WERI-Rb-1 (cell line): ENCODE measurements at regions not wholly inside any gene's neighbourhood (a gene's known extent, or its start where the extent isn't known, plus 50 kb on each side); places are given as distances from the start of the nearest gene placed in this dataset.

ENCODE experiments used
- DNase-seq: peaks from one replicate; pipeline ENCODE4 v3.0.0-alpha.2; 2020
- H3K27ac ChIP-seq: fragments of 250-450 bp; sonication (Bioruptor Pico); 2 replicates; pipeline ENCODE4 v1.5.1; 2020; ENCODE audit warnings: mild to moderate bottlenecking, moderate library complexity
- H3K27me3 ChIP-seq: fragments of 250-450 bp; sonication (Bioruptor Pico); 2 replicates; pipeline ENCODE4 v1.5.1; 2021; ENCODE audit warnings: mild to moderate bottlenecking, low read depth, moderate library complexity; ENCODE audit not compliant: insufficient read depth, severe bottlenecking
- H3K36me3 ChIP-seq: fragments of 250-450 bp; sonication (Bioruptor Pico); 2 replicates; pipeline ENCODE4 v1.5.1; 2020; ENCODE audit warnings: mild to moderate bottlenecking, moderate library complexity
- H3K4me3 ChIP-seq: 2 replicates; pipeline ENCODE4 v1.5.1; 2011; ENCODE audit warnings: low read depth, mild to moderate bottlenecking, control low read depth, low read length
- H3K9me3 ChIP-seq: fragments of 250-450 bp; sonication (Bioruptor Pico); 2 replicates; pipeline ENCODE4 v1.5.1; 2021; ENCODE audit warnings: mild to moderate bottlenecking, moderate library complexity; ENCODE audit not compliant: severe bottlenecking
- CTCF ChIP-seq: IDR thresholded peaks from 2 replicates; pipeline ENCODE4 v1.5.1; 2011; ENCODE audit warnings: low read depth, mild to moderate bottlenecking, control low read depth, inconsistent platforms, low read length

- DNase-seq, result no peak
- no peak overlapping the region for H3K27ac ChIP-seq
These were observed 116.1 kb downstream of the C16orf95 start for GRCh38 chr16:87201052-87201451.

GRCh38 chr16:87201790-87202189, 115.4 kb downstream of the C16orf95 start:
- H3K27me3 ChIP-seq, result no peaks in the 10 kb centered on the region
- H3K27ac ChIP-seq, result no peak overlapping the region
- no peaks in the 10 kb centered on the region for H3K36me3 ChIP-seq
- TF ChIP-seq CTCF, result no peak
- H3K4me3 ChIP-seq, result no peak overlapping the region
- DNase-seq, result no peak
- H3K9me3 ChIP-seq, result no peaks in the 10 kb centered on the region

More at GRCh38 chr16:87201052-87201451, 116.1 kb downstream of the C16orf95 start:
- TF ChIP-seq CTCF, result no peak
- Histone ChIP-seq H3K27me3 (no peaks in the 10 kb centered on the region), H3K36me3 (no peaks in the 10 kb centered on the region), H3K4me3 (no peak overlapping the region), H3K9me3 (no peaks in the 10 kb centered on the region)

- H3K4me3 ChIP-seq, result no peak overlapping the region
- no peaks in the 10 kb centered on the region for H3K27me3 ChIP-seq
- H3K9me3 ChIP-seq, result no peaks in the 10 kb centered on the region
- no peak for DNase-seq
- no peak for TF ChIP-seq CTCF
- H3K36me3 ChIP-seq, result no peaks in the 10 kb centered on the region
- no peak overlapping the region for H3K27ac ChIP-seq
These were observed 114.8 kb downstream of the C16orf95 start for GRCh38 chr16:87202346-87202745.

GRCh38 chr16:87203060-87203656, 114.0 kb downstream of the C16orf95 start:
- Histone ChIP-seq H3K27ac (no peak overlapping the region), H3K27me3 (no peaks in the 10 kb centered on the region), H3K9me3 (no peaks in the 10 kb centered on the region), H3K36me3 (no peaks in the 10 kb centered on the region), H3K4me3 (no peak overlapping the region)
- DNase-seq, result peak; percentile 55
- peak; percentile 91 for TF ChIP-seq CTCF

GRCh38 chr16:87206646-87207451, 110.3 kb downstream of the C16orf95 start:
- Histone ChIP-seq H3K27ac (no peak overlapping the region), H3K36me3 (no peaks in the 10 kb centered on the region), H3K9me3 (no peaks in the 10 kb centered on the region), H3K27me3 (no peaks in the 10 kb centered on the region), H3K4me3 (no peak overlapping the region)
- no peak for TF ChIP-seq CTCF
- DNase-seq, result no peak

GRCh38 chr16:87207509-87207908, 109.7 kb downstream of the C16orf95 start:
- H3K4me3 ChIP-seq, result no peak overlapping the region
- no peaks in the 10 kb centered on the region for H3K36me3 ChIP-seq
- H3K27me3 ChIP-seq, result no peaks in the 10 kb centered on the region
- no peak for DNase-seq
- H3K9me3 ChIP-seq, result no peaks in the 10 kb centered on the region
- no peak for TF ChIP-seq CTCF
- H3K27ac ChIP-seq, result no peak overlapping the region
